Lower leg skin (tissue), 3 donors: ENCODE measurements at regions not wholly inside any gene's neighbourhood (a gene's known extent, or its start where the extent isn't known, plus 50 kb on each side); places are given as distances from the start of the nearest gene placed in this dataset.

Source experiments
- POLR2A ChIP-seq, 2 donors: fragments of 450-650 bp; IDR thresholded peaks; one replicate each; pipeline ENCODE4 v1.6.1; 2016 to 2017; ENCODE audit warnings: antibody characterized with exemption in 2 of 2, mild to moderate bottlenecking in 1 of 2, moderate library complexity in 1 of 2
- TF ChIP-seq, protein P1 (sequence below), 3 donors: fragments of 450-650 bp; IDR thresholded peaks; one replicate each; pipeline ENCODE4 v1.5.1; 2016; ENCODE audit warnings: antibody characterized with exemption in 3 of 3, mild to moderate bottlenecking in 3 of 3, moderate library complexity in 2 of 3

DNA sequence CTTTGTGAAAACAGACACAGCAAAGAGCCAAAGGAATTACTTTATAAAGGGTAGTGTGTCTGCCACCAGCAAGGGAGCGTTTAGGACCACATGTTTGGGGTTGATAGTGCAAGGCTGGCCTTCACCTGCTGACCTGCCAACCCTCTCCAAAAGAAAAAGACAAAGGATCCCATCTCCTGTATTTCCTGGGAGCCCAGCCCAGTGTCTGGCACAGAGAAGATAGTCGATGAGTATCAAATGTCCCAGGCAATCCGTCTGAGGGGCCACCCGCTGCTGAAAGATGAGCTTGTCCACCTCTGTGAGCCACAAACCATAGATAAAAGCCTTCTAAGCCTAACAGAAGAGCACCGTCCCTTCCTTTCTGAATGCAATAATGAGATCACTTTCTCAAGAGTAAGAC lies 154.8 kb upstream of the CTNNB1 start:
- no peak for TF ChIP-seq POLR2A (IDR thresholded peaks at IDR 0.05)
- TF ChIP-seq, protein P1, sequence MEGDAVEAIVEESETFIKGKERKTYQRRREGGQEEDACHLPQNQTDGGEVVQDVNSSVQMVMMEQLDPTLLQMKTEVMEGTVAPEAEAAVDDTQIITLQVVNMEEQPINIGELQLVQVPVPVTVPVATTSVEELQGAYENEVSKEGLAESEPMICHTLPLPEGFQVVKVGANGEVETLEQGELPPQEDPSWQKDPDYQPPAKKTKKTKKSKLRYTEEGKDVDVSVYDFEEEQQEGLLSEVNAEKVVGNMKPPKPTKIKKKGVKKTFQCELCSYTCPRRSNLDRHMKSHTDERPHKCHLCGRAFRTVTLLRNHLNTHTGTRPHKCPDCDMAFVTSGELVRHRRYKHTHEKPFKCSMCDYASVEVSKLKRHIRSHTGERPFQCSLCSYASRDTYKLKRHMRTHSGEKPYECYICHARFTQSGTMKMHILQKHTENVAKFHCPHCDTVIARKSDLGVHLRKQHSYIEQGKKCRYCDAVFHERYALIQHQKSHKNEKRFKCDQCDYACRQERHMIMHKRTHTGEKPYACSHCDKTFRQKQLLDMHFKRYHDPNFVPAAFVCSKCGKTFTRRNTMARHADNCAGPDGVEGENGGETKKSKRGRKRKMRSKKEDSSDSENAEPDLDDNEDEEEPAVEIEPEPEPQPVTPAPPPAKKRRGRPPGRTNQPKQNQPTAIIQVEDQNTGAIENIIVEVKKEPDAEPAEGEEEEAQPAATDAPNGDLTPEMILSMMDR (IDR thresholded peaks at IDR 0.05): no peak
